ENCODE measurements at regions not wholly inside any gene's neighbourhood (a gene's known extent, or its start where the extent isn't known, plus 50 kb on each side); places are given as distances from the start of the nearest gene placed in this dataset.
"Not testable (repeated sequence)": the region's sequence is repeated elsewhere in the genome, so short reads cannot be mapped to it uniquely, and the experiment has no call there.

DNA sequence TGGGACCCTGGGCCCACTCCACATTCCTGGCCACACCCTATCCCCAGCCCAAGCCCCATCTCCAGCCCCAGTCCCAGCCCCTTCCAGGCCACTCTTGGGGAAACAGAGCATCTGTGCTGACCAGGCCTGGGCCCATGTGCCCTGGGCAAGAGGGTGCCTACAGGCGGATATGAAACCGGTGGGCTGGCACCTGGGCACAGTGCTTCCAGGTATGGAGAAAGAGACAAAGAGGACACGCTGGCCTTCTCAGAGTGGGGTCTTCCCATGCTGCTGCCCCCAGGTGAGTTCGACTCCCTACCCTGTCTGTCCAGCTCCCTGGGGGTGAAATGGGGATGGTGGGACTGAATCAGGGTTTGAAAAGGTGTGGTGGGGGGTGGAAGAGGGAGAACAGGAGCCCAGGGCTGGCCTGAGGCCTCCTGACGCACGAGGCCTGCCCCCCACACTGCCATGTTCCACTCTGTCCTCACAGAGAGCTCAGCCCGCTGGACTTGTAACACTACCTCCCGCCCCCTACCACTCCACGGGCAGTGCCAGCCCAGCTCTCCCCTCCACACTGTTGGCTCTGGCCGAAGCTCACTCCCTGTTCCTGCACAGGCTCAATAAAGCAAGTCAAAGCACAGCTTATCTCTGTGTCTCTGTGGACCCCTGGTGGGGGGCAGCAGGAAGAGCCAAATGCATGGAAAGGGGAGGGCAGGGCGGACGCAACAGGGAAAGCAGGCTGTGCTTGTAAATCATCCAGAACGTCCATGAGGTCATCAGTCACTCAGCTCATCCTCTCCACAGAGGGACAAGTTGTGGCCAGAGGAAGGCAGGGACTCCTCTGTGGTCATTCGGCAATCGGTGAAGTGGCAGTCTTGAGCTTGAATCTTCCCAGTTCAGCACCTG is 71.1 kb upstream of the TMEM97 start:
- peak in 1 of 2 donors; percentile 5 for DNase-seq (ENCODE audit: low read depth in 2 of 2)

DNA sequence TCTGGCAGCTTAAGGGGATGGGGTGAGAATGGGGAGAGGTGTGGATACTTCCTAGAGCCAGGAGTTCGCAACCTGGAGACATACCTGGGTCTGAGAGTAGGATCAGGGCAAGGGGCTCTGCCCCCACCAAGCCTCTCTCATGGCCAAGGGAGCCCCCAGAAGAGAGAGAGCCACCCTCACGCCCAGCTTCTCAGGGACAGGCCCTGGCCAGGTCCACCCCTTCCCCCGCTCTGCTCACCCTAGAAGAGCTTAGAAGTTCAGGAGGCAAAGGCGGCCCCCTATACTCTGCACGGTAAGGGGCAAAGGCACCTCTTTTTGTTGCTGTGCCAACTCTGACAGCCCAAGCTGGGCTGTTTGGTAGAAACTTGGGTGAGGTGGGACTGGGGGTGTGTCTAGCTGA is 69.3 kb upstream of the TMEM97 start:
- DNase-seq (ENCODE audit: low read depth in 2 of 2), result no peak

DNA sequence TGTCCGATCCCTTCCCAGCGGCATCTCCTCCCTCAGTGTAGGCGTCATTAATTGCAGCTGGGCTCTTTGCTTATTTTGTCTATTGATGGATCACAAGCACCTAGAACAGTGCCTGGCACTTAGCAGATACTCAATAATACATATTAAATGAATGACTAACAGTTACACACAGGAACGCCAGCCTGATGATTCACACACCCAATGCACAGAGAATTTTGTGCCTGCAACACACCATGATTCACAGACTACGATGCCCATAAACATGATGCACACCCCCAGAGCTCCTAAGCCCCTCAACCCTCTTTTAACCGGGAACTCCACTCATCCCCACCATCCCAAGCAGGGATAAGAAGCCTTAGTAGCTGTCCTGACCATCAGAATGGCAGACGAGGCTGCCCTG is 66.6 kb upstream of the TMEM97 start:
- DNase-seq (ENCODE audit: low read depth in 2 of 2), result no peak

DNA sequence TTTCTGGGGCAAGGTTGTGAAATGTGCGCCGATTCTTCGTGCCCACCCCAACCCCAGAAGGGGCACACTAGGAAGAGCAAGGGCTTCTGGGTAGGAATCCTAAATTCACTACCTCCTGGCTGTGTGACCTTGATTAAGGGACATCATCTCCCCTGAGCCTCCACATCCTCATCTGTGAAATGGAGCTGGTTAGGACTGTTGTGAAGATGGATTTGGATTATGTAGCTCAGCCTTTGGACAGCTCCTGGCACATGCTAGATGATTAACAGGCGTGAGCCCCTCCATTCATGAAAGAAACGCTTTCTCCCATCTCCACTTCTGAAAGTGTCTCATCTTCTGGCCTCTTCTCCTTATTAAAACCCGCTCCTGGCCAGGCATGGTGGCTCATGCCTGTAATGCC is 65.3 kb upstream of the TMEM97 start:
- DNase-seq (ENCODE audit: low read depth in 2 of 2), result no peak

DNA sequence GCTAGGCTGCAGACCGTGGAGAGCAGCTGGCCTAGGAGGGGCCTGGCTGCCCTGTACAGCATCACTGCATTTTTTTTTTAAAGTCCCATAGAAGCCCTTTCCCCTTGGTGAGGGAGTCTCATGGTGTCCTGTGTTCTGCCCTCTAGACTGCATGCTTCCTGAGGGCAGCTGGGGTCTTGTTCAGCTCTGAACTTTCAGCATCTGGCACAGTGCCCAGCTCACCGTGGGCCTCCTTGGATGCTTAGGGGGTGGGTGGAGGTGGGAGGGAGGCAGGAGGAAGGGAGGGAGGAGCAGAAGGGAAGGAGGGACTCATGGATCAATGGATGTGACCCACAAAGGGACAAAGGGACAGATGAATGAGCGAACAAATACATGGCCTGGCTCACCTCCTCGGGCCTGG is 63.4 kb upstream of the TMEM97 start:
- DNase-seq (ENCODE audit: low read depth in 2 of 2), result no peak

DNA sequence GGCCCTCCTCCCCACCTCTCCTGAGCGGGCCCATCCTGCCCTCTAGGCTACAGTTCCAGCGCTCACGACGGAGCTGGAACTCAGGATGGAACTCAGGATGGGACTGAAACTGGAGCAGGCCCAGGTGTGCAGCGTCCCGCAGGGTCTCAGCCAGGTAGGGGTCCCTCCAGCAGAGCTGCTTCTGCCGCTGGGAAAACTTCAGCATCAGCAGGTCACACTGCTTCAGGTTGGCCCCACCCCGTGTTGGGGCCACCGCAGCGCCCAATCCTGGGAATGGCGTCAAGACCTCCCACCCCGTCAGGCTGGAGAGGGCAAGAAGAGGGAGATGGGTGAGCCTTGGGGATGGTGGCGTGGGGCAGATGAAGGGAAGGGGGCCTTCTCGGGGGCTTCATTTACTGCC is 62.6 kb upstream of the TMEM97 start:
- DNase-seq (ENCODE audit: low read depth in 2 of 2), result no peak

DNA sequence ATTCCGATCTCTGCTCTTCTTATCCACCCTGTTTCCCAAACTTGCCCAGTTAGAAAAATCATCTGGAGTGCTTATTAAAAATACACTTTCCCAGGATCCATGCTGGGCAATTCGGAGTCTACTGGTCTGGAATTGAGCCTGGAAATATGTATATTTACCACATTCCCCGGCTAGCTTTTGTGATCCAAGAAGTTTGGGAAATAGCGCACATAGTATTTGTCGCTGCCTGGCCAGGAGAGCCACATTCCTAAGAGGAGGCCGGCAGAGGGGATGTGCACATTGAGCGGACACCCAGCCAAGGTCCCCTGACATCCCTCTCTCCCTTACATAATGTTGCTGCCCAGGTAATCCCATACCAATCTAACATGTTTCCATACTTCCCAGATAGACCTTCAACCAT is 62.1 kb upstream of the TMEM97 start:
- DNase-seq (ENCODE audit: low read depth in 2 of 2), result no peak

DNA sequence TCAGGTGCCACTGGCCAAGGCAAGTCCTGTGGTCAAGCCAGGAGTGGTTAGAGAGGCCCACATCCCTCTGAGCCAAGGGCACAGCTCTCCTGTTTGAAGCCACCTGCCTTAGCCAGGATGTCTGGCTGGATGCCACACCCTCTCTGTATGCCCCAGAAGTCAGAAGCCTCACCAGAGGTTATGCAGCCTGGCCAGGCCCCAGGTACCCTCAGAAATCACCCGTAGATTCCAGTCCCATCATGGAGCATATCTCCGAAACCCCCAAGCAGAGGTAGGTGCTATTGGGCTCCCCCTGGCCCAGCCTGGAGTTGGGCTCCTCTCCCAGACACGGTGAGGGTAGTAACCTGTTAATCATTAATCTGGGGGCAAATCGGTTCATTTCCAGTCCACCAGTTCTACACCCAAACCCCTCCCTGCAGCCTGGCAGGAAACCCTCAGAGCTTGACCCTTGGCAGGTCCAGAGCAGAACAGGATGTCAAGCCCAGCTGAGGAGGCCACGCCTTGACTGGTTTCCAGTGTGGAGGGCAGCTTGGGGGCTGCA is 60.6 kb upstream of the TMEM97 start:
- no peak for DNase-seq (ENCODE audit: low read depth in 2 of 2)

DNA sequence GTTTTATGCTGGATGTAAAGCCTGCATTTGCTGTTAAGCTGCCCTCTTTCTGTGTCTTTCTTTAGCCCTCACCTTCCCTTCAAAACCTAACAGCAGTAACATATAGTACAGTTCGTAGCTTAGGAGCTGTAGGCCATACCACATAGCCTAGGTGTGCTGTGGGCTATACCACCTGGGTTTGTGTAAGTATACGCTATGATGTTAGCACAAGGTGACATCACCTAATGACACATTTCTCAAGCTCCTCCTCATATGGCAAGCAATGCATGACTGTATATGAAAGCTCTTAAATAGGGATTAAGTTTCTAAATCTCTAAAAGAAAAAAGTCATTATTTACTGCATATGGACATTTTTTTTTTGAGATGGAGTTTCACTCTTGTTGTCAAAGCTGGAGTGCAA is 57.8 kb upstream of the TMEM97 start:
- DNase-seq (ENCODE audit: low read depth in 2 of 2), result no peak

DNA sequence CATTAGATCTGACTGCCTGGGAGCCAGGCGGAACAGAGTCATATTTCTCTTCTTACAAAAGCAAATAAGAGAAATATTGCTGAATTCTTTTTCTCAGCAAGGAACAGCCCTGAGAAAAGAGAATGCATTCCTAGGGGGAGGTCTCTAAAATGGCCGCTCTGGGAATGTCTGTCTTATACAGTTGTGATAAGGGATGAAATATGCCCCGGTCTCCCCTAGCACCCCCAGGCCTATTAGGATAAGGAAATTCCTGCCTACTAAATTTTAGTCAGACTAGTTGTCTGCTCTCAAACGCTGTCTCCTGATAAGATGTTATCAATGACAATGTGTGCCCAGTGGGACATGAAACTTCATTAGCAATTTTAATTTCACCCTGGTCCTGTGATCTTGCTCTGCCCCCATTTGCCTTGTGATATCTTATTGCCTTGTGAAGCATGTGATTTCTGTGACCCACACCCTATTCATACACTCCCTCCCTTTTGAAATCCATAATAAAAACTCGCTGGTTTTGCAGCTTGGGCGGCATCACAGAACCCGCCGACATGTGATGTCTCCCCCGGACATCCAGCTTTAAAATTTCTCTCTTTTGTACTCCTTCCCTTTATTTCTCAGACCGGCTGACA is 56.8 kb upstream of the TMEM97 start:
- DNase-seq (ENCODE audit: low read depth in 2 of 2), result not testable (repeated sequence)

DNA sequence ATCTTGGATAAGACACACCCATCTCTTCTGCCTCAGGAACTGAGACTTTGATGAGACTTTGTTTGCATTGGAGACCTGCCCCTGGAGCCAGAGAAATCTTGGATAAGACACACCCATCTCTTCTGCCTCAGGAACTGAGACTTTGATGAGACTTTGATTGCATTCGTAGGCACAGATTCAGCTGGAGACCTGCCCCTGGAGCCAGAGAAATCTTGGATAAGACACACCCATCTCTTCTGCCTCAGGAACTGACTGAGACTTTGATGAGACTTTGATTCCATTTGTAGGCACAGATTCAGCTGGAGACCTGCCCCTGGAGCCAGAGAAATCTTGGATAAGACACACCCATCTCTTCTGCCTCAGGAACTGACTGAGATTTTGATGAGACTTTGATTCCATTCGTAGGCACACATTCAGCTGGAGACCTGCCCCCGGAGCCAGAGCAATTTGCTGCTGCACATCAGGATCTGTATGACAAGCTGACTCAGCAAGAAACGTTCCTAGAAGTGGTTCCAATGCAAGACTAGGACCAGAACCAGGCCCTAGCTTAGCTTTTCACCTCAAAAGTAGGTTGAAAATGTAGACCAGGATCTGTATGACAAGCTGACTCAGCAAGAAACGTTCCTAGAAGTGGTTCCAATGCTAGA is 54.0 kb upstream of the TMEM97 start:
- DNase-seq (ENCODE audit: low read depth in 2 of 2), result not testable (repeated sequence)

DNA sequence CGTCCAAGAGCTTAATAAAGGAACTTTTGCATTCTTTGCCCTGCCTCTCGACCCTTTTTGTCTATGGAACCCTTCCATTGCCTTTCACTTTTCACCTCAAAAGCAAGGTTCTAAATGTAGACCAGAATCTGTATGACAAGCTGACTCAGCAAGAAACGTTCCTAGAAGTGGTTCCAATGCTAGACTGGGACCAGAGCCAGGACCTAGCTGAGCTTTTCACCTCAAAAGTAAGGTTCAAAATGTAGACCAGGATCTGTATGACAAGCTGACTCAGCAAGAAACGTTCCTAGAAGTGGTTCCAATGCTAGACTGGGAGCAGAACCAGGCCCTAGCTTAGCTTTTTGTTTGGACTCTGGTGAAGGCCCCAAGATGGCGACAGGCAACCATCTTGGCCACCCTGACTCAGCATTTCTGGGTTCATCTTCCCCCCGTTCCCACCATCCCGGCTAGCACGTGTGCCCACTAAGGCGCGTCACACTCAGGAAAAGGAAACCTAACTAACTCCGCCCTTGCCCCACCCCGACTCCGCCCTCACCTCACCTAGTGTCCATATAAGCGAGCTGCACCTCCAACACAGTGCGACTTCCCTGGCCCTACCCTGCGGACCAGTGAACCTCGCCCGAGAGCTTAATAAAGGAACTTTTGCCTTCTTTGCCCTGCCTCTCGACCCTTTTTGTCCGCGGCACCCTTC is 53.0 kb upstream of the TMEM97 start:
- DNase-seq (ENCODE audit: low read depth in 2 of 2), result not testable (repeated sequence)

DNA sequence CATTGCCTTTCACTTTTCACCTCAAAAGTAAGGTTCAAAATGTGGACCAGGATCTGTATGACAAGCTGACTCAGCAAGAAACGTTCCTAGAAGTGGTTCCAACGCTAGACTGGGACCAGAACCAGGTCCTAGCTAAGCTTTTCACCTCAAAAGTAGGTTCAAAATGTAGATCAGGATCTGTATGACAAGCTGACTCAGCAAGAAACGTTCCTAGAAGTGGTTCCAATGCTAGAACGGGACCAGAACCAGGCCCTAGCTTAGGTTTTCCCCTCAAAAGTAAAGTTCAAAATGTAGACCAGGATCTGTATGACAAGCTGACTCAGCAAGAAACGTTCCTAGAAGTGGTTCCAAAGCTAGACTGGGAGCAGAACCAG is 52.5 kb upstream of the TMEM97 start:
- not testable (repeated sequence) for DNase-seq (ENCODE audit: low read depth in 2 of 2)

DNA sequence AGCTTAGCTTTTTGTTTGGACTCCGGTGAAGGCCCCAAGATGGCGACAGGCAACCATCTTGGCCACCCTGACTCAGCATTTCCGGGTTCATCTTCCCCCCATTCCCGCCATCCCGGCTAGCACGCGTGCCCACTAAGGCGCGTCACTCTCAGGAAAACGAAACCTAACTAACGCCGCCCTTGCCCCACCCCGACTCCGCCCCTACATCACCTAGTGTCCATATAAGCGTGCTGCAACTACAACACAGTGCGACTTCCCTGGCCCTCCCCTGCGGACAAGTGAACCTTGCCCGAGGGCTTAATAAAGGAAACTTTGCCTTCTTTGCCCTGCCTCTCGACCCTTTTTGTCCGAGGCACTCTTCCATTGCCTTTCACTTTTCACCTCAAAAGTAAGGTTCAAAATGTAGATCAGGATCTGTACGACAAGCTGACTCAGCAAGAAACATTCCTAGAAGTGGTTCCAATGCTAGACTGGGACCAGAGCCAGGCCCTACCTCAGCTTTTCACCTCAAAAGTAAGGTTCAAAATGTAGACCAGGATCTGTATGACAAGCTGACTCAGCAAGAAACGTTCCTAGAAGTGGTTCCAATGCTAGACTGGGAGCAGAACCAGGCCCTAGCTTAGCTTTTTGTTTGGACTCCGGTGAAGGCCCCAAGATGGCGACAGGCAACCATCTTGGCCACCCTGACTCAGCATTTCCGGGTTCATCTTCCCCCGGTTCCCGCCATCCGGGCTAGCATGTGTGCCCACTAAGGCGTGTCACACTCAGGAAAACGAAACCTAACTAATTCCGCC is 51.9 kb upstream of the TMEM97 start:
- DNase-seq (ENCODE audit: low read depth in 2 of 2), result not testable (repeated sequence)

DNA sequence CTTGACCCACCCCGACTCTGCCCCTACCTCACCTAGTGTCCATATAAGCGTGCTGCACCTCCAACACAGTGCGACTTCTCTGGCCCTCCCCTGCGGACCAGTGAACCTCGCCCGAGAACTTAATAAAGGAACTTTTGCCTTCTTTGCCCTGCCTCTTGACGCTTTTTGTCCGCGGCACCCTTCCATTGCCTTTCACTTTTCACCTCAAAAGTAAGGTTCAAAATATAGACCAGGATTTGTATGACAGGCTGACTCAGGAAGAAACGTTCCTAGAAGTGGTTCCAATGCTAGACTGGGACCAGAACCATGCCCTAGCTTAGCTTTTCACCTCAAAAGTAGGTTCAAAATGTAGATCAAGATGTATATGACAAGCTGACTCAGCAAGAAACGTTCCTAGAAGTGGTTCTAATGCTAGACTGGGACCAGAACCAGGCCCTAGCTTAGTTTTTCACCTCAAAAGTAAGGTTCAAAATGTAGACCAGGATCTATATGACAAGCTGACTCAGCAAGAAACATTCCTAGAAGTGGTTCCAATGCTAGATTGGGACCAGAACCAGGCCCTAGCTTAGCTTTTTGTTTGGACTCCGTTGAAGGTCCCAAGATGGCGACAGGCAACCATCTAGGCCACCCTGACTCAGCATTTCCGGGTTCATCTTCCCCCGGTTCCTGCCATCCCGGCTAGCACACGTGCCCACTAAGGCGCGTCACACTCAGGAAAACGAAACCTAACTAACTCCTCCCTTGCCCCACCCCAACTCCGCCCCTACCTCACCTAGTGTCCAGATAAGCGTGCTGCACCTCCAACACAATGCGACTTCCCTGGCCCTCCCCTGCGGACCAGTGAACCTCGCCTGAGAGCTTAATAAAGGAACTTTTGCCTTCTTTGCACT is 51.0 kb upstream of the TMEM97 start:
- no peak for DNase-seq (ENCODE audit: low read depth in 2 of 2)

DNA sequence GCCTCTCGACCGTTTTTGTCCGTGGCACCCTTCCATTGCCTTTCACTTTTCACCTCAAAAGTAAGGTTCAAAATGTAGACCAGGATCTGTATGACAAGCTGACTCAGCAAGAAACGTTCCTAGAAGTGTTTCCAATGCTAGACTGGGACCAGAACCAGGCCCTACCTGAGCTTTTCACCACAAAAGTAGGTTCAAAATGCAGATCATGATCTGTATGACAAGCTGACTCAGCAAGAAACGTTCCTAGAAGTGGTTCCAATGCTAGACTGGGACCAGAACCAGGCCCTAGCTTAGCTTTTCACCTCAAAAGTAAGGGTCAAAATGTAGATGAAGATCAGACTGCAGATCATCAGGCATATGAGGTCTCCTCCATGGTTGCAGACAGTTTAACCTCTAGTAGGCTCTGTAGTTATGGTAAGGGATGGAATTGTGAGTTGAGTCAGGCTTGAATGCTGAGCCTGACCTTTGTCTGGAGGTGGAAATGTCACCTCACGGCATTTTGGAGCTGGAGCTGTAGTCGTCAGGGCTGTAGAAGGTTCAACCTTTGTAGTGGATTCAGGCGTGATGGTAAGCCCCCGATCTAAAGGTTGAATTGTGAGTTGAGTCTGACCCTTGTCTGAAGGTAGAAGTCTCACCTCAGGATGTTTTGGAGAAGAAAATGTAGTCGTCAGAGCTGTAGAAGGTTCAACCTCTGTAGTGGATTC is 50.2 kb upstream of the TMEM97 start:
- no peak for DNase-seq (ENCODE audit: low read depth in 2 of 2)

All from dermis microvascular lymphatic vessel endothelial cell (primary cell).